Dedifferentiated amniotic fluid mesenchymal stem cell (primary cell): ENCODE measurements at regions not wholly inside any gene's neighbourhood (a gene's known extent, or its start where the extent isn't known, plus 50 kb on each side); places are given as distances from the start of the nearest gene placed in this dataset.
A peak's percentile ranks its signal among the peaks of the same experiment; 100 is the strongest.

ENCODE experiments used
- DNase-seq: peaks from one replicate; pipeline ENCODE4 v3.0.0-alpha.2; 2016; ENCODE audit errors: extremely low spot score

DNA sequence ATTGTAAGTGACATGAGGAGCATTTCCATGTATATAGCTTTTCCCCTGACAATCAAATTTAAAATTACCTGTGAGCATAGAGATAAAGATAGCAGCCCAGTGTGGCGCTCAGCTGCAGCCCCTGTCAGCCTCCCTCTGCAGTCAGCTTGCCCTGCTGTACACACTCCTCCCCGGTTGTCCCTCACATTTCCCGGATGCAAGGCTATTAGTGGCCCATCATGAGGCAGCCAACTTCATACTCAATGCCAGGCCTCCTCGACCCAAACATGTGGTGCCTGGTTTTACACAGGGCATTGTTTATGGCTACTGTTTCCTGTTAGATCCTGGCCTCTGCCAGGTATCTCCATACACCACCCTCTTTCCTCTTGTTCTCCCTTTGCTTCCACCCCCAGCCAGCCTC is 116.1 kb upstream of the SH3BP4 start:
- DNase-seq, result no peak

GRCh38 chr2:234834228-234834923 is 117.4 kb upstream of the SH3BP4 start:
- DNase-seq, result no peak

- DNase-seq, result no peak
Measured at GRCh38 chr2:234830853-234831252, 121.0 kb upstream of the SH3BP4 start.

- DNase-seq, result no peak
Measured at GRCh38 chr2:234829074-234829455, 122.8 kb upstream of the SH3BP4 start.

- no peak for DNase-seq
Measured at GRCh38 chr2:234828382-234829073, 123.3 kb upstream of the SH3BP4 start.

- no peak for DNase-seq
Measured at GRCh38 chr2:234827096-234827860, 124.5 kb upstream of the SH3BP4 start.

- no peak for DNase-seq
Measured at GRCh38 chr2:234826681-234827080, 125.1 kb upstream of the SH3BP4 start.

DNA sequence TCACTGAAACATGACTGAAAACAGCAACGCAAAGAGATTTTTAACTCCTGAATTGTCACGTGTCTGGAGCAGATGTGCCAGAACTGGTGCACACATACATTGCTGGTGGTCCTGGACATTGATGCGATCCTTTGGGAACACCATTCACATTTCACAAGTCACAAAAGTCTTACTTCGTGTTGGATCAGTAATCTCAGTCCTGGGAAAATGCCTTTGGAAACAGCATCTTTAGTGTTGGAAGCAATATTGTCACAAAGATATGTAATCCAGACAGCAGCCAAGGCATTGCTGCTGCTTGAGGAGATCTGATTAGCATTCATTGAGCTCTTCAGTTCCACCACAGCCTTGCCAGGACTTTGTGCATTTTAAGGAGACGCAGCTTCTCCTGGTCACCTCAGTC is 126.2 kb upstream of the SH3BP4 start:
- DNase-seq, result no peak

- DNase-seq, result peak; percentile 91
Measured at GRCh38 chr2:234823877-234824376, 127.9 kb upstream of the SH3BP4 start.

DNA sequence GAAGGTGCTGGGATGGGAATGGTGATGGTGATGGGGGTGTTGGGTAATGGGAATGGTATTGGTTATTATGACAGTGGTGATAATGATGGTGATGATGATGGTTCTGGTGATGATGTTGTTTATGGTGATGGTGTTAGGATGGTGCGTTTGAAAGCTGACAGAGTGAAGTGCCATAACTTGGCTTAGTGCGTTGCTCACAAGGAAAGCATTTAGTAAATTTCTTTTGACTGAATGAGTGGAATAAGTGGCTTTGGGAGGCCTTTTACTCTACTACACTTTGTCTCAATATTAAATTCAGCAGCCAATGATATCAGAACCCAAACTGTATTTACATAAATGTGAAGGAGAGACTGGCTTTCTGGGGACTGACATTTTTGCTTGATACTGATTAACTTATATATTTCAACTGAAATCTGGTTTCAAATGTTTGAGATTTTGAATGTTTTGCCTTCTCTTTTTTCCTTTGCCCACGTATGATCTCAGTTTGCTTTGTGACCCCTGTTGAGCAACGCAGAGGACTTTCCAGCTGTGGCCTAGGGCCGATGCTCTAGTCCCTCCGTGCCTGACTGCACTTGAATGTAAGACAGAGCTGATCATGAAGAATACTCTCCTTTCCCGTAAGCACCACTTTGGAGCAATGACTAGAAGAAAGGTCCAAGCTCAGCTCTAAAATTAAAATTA is 128.5 kb upstream of the SH3BP4 start:
- no peak for DNase-seq

DNA sequence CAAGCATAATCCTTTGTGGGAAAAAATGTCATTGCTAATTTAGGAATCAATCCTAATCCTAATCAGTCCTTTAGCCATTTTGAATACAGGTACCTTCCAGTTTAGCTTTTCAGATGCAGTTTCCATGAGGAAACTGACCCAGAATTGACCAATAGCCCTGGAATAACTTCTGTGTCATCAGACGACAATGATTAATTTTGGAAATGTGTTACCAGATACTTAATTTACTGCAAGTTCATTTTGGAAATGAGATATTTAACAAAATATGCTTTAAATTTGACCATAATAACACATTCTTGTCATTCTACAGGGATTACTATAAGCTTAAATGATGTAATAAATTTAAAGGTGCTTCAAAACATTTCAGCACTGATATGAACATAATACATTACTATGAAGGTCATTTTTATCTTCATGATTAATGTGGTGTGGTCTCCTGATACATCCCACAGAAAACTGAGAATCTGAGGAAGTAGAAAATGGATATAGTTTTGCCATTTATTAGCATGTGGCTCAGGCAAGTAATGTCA is 129.8 kb upstream of the SH3BP4 start:
- DNase-seq, result no peak

GRCh38 chr2:234818937-234819336 is 132.9 kb upstream of the SH3BP4 start:
- DNase-seq, result no peak

- no peak for DNase-seq
Measured at GRCh38 chr2:234816491-234816890, 135.3 kb upstream of the SH3BP4 start.

DNA sequence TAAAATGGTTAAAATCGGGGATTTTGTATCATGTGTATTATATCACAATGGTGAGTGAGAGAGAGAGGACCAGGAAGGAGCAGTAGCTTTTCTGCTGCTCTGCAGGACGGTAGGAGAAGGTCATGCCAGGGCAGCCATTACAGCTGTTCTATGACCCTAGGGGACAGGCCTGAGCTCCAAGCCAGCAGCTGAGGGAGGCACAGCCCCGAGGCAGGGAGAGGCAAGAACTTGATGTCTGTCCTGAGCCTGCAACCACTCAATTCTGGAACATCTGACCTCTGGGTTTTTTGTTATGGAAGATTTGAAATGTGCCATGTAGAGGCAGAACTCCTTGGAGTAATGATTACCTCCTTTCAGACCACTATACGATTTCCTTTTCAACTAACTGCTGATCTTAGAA is 135.8 kb upstream of the SH3BP4 start:
- DNase-seq, result no peak

GRCh38 chr2:234814374-234814773 is 137.4 kb upstream of the SH3BP4 start:
- no peak for DNase-seq

GRCh38 chr2:234812851-234813250 is 139.0 kb upstream of the SH3BP4 start:
- no peak for DNase-seq

DNA sequence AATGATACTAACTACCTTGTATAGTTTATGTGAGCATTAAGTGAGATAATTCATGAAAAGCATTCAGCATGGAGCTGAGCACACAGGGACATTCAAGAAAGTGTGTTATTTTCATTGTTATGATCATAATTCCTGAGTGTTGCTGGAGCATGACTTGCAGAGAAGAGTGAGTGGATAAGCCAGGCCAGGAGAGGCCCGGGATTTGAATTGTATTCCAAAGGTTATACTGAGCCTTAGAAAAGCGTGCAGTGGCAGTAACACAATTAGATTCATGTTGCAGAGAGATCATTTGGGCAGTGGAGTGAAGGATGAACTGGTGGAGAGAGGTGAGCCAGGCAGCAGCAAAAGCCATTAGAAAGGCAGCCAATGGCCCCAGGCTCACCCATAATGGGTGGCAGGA is 142.9 kb upstream of the SH3BP4 start:
- DNase-seq, result no peak

GRCh38 chr2:234806818-234807217 is 145.0 kb upstream of the SH3BP4 start:
- DNase-seq, result no peak

DNA sequence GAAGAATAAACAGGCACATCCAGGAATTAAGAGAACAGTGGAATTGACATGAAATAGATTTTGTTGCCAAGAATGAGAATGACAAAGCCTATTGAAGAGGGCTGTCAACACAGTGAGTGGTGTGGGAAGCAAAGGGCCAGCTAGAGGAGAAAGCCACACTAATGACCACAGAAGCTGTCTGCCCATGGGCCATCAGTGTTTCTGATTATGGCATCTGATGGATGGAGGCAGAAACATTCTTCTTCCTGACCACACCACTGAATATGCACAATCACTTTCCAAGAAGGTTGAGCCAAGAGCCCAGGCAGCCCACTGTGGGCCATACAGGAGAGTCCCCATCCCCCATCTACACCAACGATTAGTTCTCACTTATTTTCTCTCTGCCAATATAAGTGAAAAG is 146.0 kb upstream of the SH3BP4 start:
- DNase-seq, result no peak

DNA sequence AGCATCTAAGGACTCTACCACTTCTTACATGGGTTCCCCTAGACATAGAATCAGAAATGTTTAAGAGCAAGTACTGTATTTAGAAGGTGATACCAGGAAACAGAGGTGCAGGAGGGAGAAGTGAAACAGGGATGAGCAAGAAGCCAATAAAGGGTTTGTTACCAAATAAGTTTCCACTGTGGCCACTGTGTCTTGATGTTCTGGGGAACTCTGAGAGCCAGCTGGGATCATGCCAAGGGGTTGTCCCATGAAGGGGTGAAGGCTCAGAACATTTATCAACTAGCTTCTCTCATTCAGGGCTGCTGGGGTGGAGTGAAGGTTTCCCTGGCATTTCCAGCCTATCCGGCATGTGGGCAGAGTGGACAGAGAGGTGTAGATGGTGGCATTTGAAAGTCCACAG is 147.1 kb upstream of the SH3BP4 start:
- no peak for DNase-seq

DNA sequence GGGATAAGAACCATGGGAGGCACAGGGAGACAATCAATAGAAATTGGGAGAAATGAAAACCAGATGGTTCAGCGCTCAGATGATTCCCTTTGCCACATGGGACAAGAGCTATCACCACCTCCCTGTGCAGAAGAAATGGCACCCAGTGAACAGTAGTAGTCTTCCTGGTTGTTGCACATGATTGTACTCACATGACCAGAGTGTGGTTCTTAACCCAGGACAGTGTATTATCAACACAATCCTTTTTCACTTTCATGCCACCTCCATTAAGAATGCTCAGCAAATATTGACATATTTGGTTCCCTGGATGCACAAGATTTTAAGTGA is 149.0 kb upstream of the SH3BP4 start:
- DNase-seq, result no peak
